MM.1S (cell line): ENCODE measurements at regions not wholly inside any gene's neighbourhood (a gene's known extent, or its start where the extent isn't known, plus 50 kb on each side); places are given as distances from the start of the nearest gene placed in this dataset.

Experiments used
- EZH2 ChIP-seq: fragments of 300-600 bp; sonication (generic); optimal IDR thresholded peaks from 2 replicates; pipeline ENCODE3; 2017; ENCODE audit warnings: low read depth, mild to moderate bottlenecking, antibody characterized with exemption, low read length, mixed read lengths
- EZH2phosphoT487 ChIP-seq: fragments of 300-600 bp; sonication (generic); IDR thresholded peaks from 2 replicates; pipeline ENCODE4 v1.6.1; 2018; ENCODE audit warnings: antibody characterized with exemption, low read length
- TF ChIP-seq, protein P1 (sequence below): fragments of 300-600 bp; sonication (generic); IDR thresholded peaks from 2 replicates; pipeline ENCODE4 v1.5.1; 2016; ENCODE audit warnings: antibody characterized with exemption, low read length, mixed read lengths

DNA sequence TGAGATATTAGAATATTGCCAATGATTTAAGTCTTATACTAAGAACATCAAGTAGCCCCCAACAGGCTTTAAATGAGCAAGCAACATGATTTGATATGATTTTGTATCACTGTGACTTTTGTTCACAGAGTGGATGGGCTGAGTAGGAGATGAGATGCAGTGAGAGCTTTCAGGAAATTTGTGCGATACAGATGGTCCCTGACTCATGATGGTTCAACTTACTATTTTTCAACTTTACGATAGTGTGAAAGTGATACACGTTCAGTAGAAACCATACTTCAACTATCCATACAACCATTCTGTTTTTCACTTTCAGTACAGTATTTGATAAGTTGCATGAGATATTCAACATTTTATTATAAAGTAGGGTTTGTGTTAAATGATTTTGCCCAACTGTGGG, 78.7 kb upstream of the NWD2 start:
- TF ChIP-seq, protein P1, sequence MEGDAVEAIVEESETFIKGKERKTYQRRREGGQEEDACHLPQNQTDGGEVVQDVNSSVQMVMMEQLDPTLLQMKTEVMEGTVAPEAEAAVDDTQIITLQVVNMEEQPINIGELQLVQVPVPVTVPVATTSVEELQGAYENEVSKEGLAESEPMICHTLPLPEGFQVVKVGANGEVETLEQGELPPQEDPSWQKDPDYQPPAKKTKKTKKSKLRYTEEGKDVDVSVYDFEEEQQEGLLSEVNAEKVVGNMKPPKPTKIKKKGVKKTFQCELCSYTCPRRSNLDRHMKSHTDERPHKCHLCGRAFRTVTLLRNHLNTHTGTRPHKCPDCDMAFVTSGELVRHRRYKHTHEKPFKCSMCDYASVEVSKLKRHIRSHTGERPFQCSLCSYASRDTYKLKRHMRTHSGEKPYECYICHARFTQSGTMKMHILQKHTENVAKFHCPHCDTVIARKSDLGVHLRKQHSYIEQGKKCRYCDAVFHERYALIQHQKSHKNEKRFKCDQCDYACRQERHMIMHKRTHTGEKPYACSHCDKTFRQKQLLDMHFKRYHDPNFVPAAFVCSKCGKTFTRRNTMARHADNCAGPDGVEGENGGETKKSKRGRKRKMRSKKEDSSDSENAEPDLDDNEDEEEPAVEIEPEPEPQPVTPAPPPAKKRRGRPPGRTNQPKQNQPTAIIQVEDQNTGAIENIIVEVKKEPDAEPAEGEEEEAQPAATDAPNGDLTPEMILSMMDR, result no peak
- TF ChIP-seq EZH2phosphoT487, result no peak
- TF ChIP-seq EZH2, result no peak
